K562 (cell line): ENCODE measurements at regions not wholly inside any gene's neighbourhood (a gene's known extent, or its start where the extent isn't known, plus 50 kb on each side); places are given as distances from the start of the nearest gene placed in this dataset.

Experiments
- ATAC-seq: fragments of 200-7000 bp; cut with Tn5 transposase; 3 replicates; pipeline ENCODE4 v1.9.1; 2020; ENCODE audit warnings: moderate library complexity
- BruUV-seq: library from RNA; stranded (reverse); fragments of 400-500 nt; replicated peaks from 2 replicates; lab custom pipeline; 2021; lab: Mats Ljungman, UMichigan
- CTCF ChIA-PET: fragments of 300-600 bp; formaldehyde crosslinking; extraction: SDS; loops from one replicate; lab custom pipeline; 2021; ENCODE audit warnings: low intra/inter-chr PET ratio; lab: Yijun Ruan, JAX
- POLR2A ChIA-PET: fragments of 300-600, 350-650 bp; sonication (Branson Sonifier 250); formaldehyde crosslinking; extraction: SDS; loops from one replicate; lab custom pipeline; 2021; ENCODE audit warnings: antibody characterized with exemption, inconsistent platforms; lab: Yijun Ruan, JAX
- DNase-seq, 4 experiments: peaks; one replicate each; pipeline versions ENCODE4 v3.0.0 to v3.0.0-alpha.2; 2011 to 2018; ENCODE audit warnings: low spot score in 3 of 4, mixed read lengths in 3 of 4; ENCODE audit errors: extremely low read depth in 1 of 4
- FAIRE-seq: peaks from 2 replicates; lab custom pipeline; 2011; peaks lifted over from hg19 to GRCh38; lab: Jason Lieb, UNC
- H2AFZ ChIP-seq: 2 replicates; pipeline ENCODE4 v1.6.0; 2011; ENCODE audit warnings: low read depth, low read length, control low read depth, inconsistent platforms
- H3K27ac ChIP-seq: fragments of 200-600 bp; 3 replicates; pipeline ENCODE4 v1.8.0; 2011; ENCODE audit warnings: low read depth, mild to moderate bottlenecking, control low read depth, inconsistent platforms, low read length, moderate library complexity, mixed read lengths; ENCODE audit errors: extremely low read depth
- H3K27me3 ChIP-seq, 2 experiments: fragments of 300-600 bp in 1 of 2; 2 replicates in 1 of 2; 3 replicates in 1 of 2; pipeline versions ENCODE4 v1.6.0 to v1.8.0; 2011; ENCODE audit warnings: inconsistent platforms in 2 of 2, low read length in 2 of 2, mild to moderate bottlenecking in 1 of 2, mixed read lengths in 1 of 2, moderate library complexity in 1 of 2; ENCODE audit not compliant: control insufficient read depth in 2 of 2, insufficient read depth in 2 of 2
- H3K36me3 ChIP-seq: fragments of 300-600 bp; 3 replicates; pipeline ENCODE4 v1.8.0; 2011; ENCODE audit warnings: mild to moderate bottlenecking, low read length, inconsistent platforms; ENCODE audit not compliant: control insufficient read depth, insufficient read depth
- H3K4me1 ChIP-seq, 2 experiments: fragments of 200-600 bp in 1 of 2; replicated peaks in 1 of 2; 2 replicates in 1 of 2; 3 replicates in 1 of 2; pipeline versions ENCODE4 v1.5.1 to v1.8.0; 2011; ENCODE audit warnings: inconsistent platforms in 2 of 2, low read length in 2 of 2, mild to moderate bottlenecking in 1 of 2, mixed read lengths in 1 of 2, moderate library complexity in 1 of 2; ENCODE audit not compliant: control insufficient read depth in 2 of 2, insufficient read depth in 2 of 2
- H3K4me2 ChIP-seq: 2 replicates; pipeline ENCODE4 v1.6.1; 2011; ENCODE audit warnings: low read length, control low read depth, inconsistent platforms, mixed read lengths; ENCODE audit not compliant: insufficient read depth
- H3K4me3 ChIP-seq: fragments of 200-600 bp; sonication (generic), shearing (Covaris generic); 2 replicates; pipeline ENCODE4 v1.5.1; 2016; ENCODE audit warnings: control low read depth, inconsistent platforms
- H3K79me2 ChIP-seq: fragments of 200-600 bp; 3 replicates; pipeline ENCODE4 v1.8.0; 2011; ENCODE audit warnings: low read length, inconsistent platforms; ENCODE audit not compliant: control insufficient read depth, insufficient read depth
- H3K9ac ChIP-seq, 2 experiments: 2 replicates each; pipeline versions ENCODE4 v1.6.0 to v1.6.1; 2011; ENCODE audit warnings: low read depth in 2 of 2, low read length in 2 of 2, control low read depth in 1 of 2, inconsistent platforms in 1 of 2, mild to moderate bottlenecking in 1 of 2, mixed read lengths in 1 of 2; ENCODE audit not compliant: insufficient read depth in 1 of 2
- H3K9me1 ChIP-seq: one replicate; pipeline ENCODE4 v1.6.0; 2011; ENCODE audit warnings: inconsistent platforms, mild to moderate bottlenecking, low read length, moderate library complexity; ENCODE audit not compliant: control insufficient read depth, insufficient read depth
- H3K9me3 ChIP-seq: replicated peaks from 2 replicates; pipeline ENCODE4 v1.5.1; 2011; ENCODE audit warnings: low read depth, low read length, inconsistent platforms; ENCODE audit not compliant: control insufficient read depth, insufficient read depth
- H4K20me1 ChIP-seq: replicated peaks from 2 replicates; pipeline ENCODE4 v1.6.1; 2011; ENCODE audit warnings: low read length, inconsistent platforms, mixed read lengths; ENCODE audit not compliant: control insufficient read depth, insufficient read depth
- CREB5 ChIP-seq: fragments of 250-450 bp; sonication (Bioruptor Pico); IDR thresholded peaks from 2 replicates; pipeline ENCODE4 v1.5.0; 2020; ENCODE audit warnings: mild to moderate bottlenecking
- EP400 ChIP-seq: fragments of 450-650 bp; IDR thresholded peaks from 2 replicates; pipeline ENCODE4 v1.6.1; 2017; ENCODE audit warnings: antibody characterized with exemption, mild to moderate bottlenecking, moderate library complexity
- ETV6 ChIP-seq, 3 experiments: fragments of 150-350 bp in 1 of 3; sonication (generic) in 1 of 3; formaldehyde crosslinking in 1 of 3; IDR thresholded peaks; 2 replicates each; pipeline versions ENCODE4 v1.6.1 to v1.8.0; 2014 to 2022; ENCODE audit warnings: borderline replicate concordance in 2 of 3, low read depth in 2 of 3, antibody characterized with exemption in 1 of 3, low read length in 1 of 3, mild to moderate bottlenecking in 1 of 3, missing genetic modification reagents in 1 of 3
- KDM4B ChIP-seq, 2 experiments: fragments of 450-650 bp in 1 of 2; sonication (generic) in 1 of 2; IDR thresholded peaks; 2 replicates each; pipeline ENCODE4 v1.6.1; 2016 to 2017; ENCODE audit warnings: borderline replicate concordance in 2 of 2, antibody characterized with exemption in 1 of 2, low read depth in 1 of 2, mild to moderate bottlenecking in 1 of 2
- PREB ChIP-seq: sonication (generic); formaldehyde crosslinking; IDR thresholded peaks from 2 replicates; pipeline ENCODE4 v1.8.1; 2023; ENCODE audit warnings: mild to moderate bottlenecking, missing genetic modification reagents
- RBM34 ChIP-seq: fragments of 200-400 bp; formaldehyde crosslinking; IDR thresholded peaks from 2 replicates; pipeline ENCODE4 v1.6.1; 2018; ENCODE audit warnings: low read length, borderline replicate concordance; ENCODE audit not compliant: insufficient read depth
- SP2 ChIP-seq: IDR thresholded peaks from 2 replicates; pipeline ENCODE4 v1.6.1; 2011; ENCODE audit warnings: mild to moderate bottlenecking, low read depth, low read length, moderate library complexity; ENCODE audit not compliant: poor library complexity, severe bottlenecking; ENCODE audit errors: extremely low read depth
- SRSF9 ChIP-seq: fragments of 200-400 bp; formaldehyde crosslinking; IDR thresholded peaks from 2 replicates; pipeline ENCODE4 v1.6.1; 2017; ENCODE audit warnings: low read depth, low read length, borderline replicate concordance
- ZNF184 ChIP-seq: sonication (generic); formaldehyde crosslinking; IDR thresholded peaks from 2 replicates; pipeline ENCODE4 v1.5.0; 2020; ENCODE audit warnings: missing genetic modification reagents
- ZNF431 ChIP-seq: sonication (generic); formaldehyde crosslinking; IDR thresholded peaks from 2 replicates; pipeline ENCODE4 v1.8.0; 2022; ENCODE audit warnings: mild to moderate bottlenecking, missing genetic modification reagents
- ZNF583 ChIP-seq: fragments of 250-450 bp; sonication (Bioruptor Pico); IDR thresholded peaks from 2 replicates; pipeline ENCODE4 v1.4.0; 2020
- WGBS: fragments of 100-300 bp; shearing (Covaris generic); methylation state at CpG from one replicate; pipeline ENCODE4 v1.1.6; 2016; ENCODE audit warnings: low coverage, mixed read lengths; ENCODE audit not compliant: insufficient coverage; ENCODE audit errors: missing lambda C conversion rate; 5-methylcytosine and 5-hydroxymethylcytosine counted together
- in situ Hi-C: fragments of 300-500 bp; cut with MboI; formaldehyde crosslinking; loops from 4 replicates; pipeline ENCODE4 v1.15.0; 2018; ENCODE audit warnings: inconsistent platforms, mixed read lengths
- intact Hi-C: fragments of 100-400 bp; cut with micrococcal nuclease; formaldehyde crosslinking; loops from 2 replicates; pipeline ENCODE4 v1.14.2; 2022

GRCh38 chr16:8496364-8496763, 93.9 kb downstream of the TMEM114 start:
- BruUV-seq: no TSS peak
- in situ Hi-C loops (no loop called here), intact Hi-C loops (no loop called here)
- TF ChIP-seq ETV6 (IDR thresholded peaks at IDR 0.05; ENCODE audit: borderline replicate concordance in 1 of 2, low read depth in 2 of 2, low read length in 1 of 2): no peak
- no peak for TF ChIP-seq ETV6 (CRISPR knock-in tag; IDR thresholded peaks at IDR 0.05; ENCODE audit: borderline replicate concordance)
- no peak for TF ChIP-seq KDM4B (IDR thresholded peaks at IDR 0.05; ENCODE audit: borderline replicate concordance in 2 of 2, low read depth in 1 of 2)
- TF ChIP-seq SRSF9: no peak
- no peak for TF ChIP-seq SP2
- TF ChIP-seq RBM34: no peak
- TF ChIP-seq ZNF431 (CRISPR knock-in tag): no peak
- TF ChIP-seq ZNF583 (CRISPR knock-in tag): no peak
- TF ChIP-seq PREB: no peak
- TF ChIP-seq EP400: no peak
- TF ChIP-seq CREB5: no peak
- TF ChIP-seq ZNF184: no peak

More at GRCh38 chr16:8496364-8496763, 93.9 kb downstream of the TMEM114 start:
- ATAC-seq: no peak
- no peaks in the 10 kb centered on the region for H3K79me2 ChIP-seq
- H3K27me3 ChIP-seq: peaks cover 3 to 6% of the 10 kb centered on the region in 2 experiments; a peak in 3 of 5 replicates
- H4K20me1 ChIP-seq: no peaks in the 10 kb centered on the region; the same call in 1 of the 2 replicates
- POLR2A ChIA-PET: no interaction called here
- DNase-seq: no peak
- no peaks in the 10 kb centered on the region for H3K9me1 ChIP-seq
- no peak overlapping the region for H3K4me3 ChIP-seq
- H3K9me3 ChIP-seq: no peaks in the 10 kb centered on the region
- FAIRE-seq: no peak
- CTCF ChIA-PET: no interaction called here
- no peaks in the 10 kb centered on the region for H3K4me1 ChIP-seq
- H3K36me3 ChIP-seq: no peaks in the 10 kb centered on the region
- H3K4me2 ChIP-seq: no peak overlapping the region
- 0% methylated on average over 3 of the region's 3 CpGs for WGBS
- no peak overlapping the region for H2AFZ ChIP-seq
- H3K9ac ChIP-seq: no peak overlapping the region
- H3K27ac ChIP-seq: no peak overlapping the region
